ENCODE measurements at regions not wholly inside any gene's neighbourhood (a gene's known extent, or its start where the extent isn't known, plus 50 kb on each side); places are given as distances from the start of the nearest gene placed in this dataset.

DNA sequence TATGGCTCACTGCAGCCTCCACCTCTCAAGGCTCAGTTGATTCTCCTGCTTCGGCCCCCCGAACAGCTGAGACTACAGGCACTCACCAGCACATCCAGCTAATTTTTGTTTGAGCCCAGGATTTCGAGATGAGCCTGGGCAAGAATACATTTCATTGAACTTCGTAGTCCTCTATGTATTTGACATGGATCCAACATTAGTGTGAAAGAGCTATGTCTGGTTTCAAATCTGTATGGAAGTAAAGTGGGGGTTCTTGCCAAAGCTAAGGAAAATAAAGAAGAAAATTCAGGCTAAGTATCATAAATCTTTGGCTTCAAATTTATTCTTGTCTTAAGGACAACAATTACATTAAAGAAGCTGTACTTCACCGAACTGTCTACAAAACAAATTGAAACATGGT is 1291.7 kb upstream of the CRIM1 start:
- TF ChIP-seq EZH2phosphoT487 (IDR thresholded peaks at IDR 0.05) (no peak), EZH2 (IDR thresholded peaks at IDR 0.05) (no peak)
- TF ChIP-seq, protein P1, sequence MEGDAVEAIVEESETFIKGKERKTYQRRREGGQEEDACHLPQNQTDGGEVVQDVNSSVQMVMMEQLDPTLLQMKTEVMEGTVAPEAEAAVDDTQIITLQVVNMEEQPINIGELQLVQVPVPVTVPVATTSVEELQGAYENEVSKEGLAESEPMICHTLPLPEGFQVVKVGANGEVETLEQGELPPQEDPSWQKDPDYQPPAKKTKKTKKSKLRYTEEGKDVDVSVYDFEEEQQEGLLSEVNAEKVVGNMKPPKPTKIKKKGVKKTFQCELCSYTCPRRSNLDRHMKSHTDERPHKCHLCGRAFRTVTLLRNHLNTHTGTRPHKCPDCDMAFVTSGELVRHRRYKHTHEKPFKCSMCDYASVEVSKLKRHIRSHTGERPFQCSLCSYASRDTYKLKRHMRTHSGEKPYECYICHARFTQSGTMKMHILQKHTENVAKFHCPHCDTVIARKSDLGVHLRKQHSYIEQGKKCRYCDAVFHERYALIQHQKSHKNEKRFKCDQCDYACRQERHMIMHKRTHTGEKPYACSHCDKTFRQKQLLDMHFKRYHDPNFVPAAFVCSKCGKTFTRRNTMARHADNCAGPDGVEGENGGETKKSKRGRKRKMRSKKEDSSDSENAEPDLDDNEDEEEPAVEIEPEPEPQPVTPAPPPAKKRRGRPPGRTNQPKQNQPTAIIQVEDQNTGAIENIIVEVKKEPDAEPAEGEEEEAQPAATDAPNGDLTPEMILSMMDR (IDR thresholded peaks at IDR 0.05): no peak
- Histone ChIP-seq H3K9ac (no peak overlapping the region), H2AFZ (replicated peaks) (no peak overlapping the region), H3K36me3 (no peaks in the 10 kb centered on the region), H4K20me1 (ENCODE audit: low read depth) (no peaks in the 10 kb centered on the region), H3K9me3 (ENCODE audit: low read depth) (peaks cover 4% of the 10 kb centered on the region), H3F3A (ENCODE audit: low read depth) (no peaks in the 10 kb centered on the region), H3K4me1 (no peaks in the 10 kb centered on the region), H3K27me3 (no peaks in the 10 kb centered on the region), H3K4me2 (no peak overlapping the region), H3K4me3 (no peak overlapping the region), H3K79me2 (ENCODE audit: low read depth) (no peaks in the 10 kb centered on the region), H3K27ac (no peak overlapping the region)
- DNase-seq (ENCODE audit: low spot score): no peak
- Mint-ChIP-seq H3K4me1 (no peaks in the 10 kb centered on the region), H3K27me3 (ENCODE audit: insufficient read depth, low read depth) (no peaks in the 10 kb centered on the region), H3K9me3 (no peaks in the 10 kb centered on the region), H3K27ac (no peak overlapping the region), H3K36me3 (no peaks in the 10 kb centered on the region), H3K4me3 (no peak overlapping the region)

DNA sequence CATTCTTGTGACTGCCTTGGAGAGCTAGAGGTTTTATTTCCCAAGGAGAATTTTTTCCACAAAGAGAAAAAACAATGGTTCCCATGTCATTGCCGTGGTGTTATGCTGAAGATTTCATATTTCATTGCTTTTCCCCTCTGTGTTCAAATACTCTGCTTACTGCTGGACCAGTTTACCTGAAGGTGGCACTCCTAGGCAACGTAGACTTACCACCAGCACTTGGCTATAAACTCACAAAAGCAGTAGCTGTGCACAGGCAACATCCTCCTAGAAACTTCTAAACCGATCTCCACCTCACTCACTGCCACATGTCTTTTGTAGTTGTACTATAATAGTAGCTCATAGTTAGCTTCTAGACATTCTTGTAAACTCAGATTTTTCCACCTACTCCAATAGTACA is 1319.7 kb upstream of the CRIM1 start:
- H3K27ac ChIP-seq: no peak overlapping the region
- no peak for TF ChIP-seq EZH2 (IDR thresholded peaks at IDR 0.05)
- TF ChIP-seq, protein P1 (IDR thresholded peaks at IDR 0.05): peak; percentile 23
- H3K27me3 Mint-ChIP-seq (ENCODE audit: insufficient read depth, low read depth): no peaks in the 10 kb centered on the region
- H3K9ac ChIP-seq: no peak overlapping the region
- no peaks in the 10 kb centered on the region for H3K4me1 ChIP-seq
- H3K4me1 Mint-ChIP-seq: no peaks in the 10 kb centered on the region
- peak; percentile 7 for DNase-seq (ENCODE audit: low spot score)
- H3K9me3 Mint-ChIP-seq: no peaks in the 10 kb centered on the region
- H3K4me3 ChIP-seq: no peak overlapping the region
- H3K4me2 ChIP-seq: no peak overlapping the region
- H3K27ac Mint-ChIP-seq: no peak overlapping the region
- no peaks in the 10 kb centered on the region for H3K79me2 ChIP-seq (ENCODE audit: low read depth)
- no peak overlapping the region for H3K4me3 Mint-ChIP-seq
- no peaks in the 10 kb centered on the region for H3K36me3 ChIP-seq
- H3F3A ChIP-seq (ENCODE audit: low read depth): no peaks in the 10 kb centered on the region
- peak overlapping the region; percentile 47 for H2AFZ ChIP-seq (replicated peaks)
- no peaks in the 10 kb centered on the region for H4K20me1 ChIP-seq (ENCODE audit: low read depth)
- H3K36me3 Mint-ChIP-seq: no peaks in the 10 kb centered on the region
- no peaks in the 10 kb centered on the region for H3K9me3 ChIP-seq (ENCODE audit: low read depth)
- H3K27me3 ChIP-seq: no peaks in the 10 kb centered on the region

DNA sequence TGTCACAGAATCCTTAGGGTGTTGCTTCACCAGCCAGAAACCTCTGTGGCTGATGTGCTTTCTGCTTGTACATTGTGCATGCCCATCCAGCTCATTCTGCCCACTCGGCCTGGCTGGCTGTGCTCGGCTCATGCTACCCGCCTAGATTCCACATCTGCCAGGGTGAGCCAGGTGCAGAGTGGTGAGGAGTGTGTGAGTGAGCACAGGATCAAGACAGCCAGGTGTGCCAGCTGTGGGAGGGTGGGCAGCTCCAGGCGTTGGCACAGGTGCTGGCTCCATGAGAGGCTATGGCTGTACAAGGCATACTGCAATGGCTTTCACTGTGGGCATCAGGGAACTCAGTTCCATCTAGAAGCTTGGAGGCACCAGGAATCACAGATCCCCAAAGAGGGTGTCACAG is 1321.8 kb upstream of the CRIM1 start:
- H4K20me1 ChIP-seq (ENCODE audit: low read depth): no peaks in the 10 kb centered on the region
- H3K4me3 ChIP-seq: no peak overlapping the region
- Mint-ChIP-seq H3K4me3 (no peak overlapping the region), H3K9me3 (no peaks in the 10 kb centered on the region), H3K4me1 (no peaks in the 10 kb centered on the region), H3K27me3 (ENCODE audit: insufficient read depth, low read depth) (no peaks in the 10 kb centered on the region), H3K36me3 (no peaks in the 10 kb centered on the region), H3K27ac (no peak overlapping the region)
- H3K4me1 ChIP-seq: no peaks in the 10 kb centered on the region
- no peaks in the 10 kb centered on the region for H3K79me2 ChIP-seq (ENCODE audit: low read depth)
- H3F3A ChIP-seq (ENCODE audit: low read depth): no peaks in the 10 kb centered on the region
- no peak overlapping the region for H3K9ac ChIP-seq
- no peak overlapping the region for H2AFZ ChIP-seq (replicated peaks)
- H3K36me3 ChIP-seq: no peaks in the 10 kb centered on the region
- H3K27ac ChIP-seq: no peak overlapping the region
- no peaks in the 10 kb centered on the region for H3K9me3 ChIP-seq (ENCODE audit: low read depth)
- DNase-seq (ENCODE audit: low spot score): no peak
- no peak overlapping the region for H3K4me2 ChIP-seq
- TF ChIP-seq EZH2 (IDR thresholded peaks at IDR 0.05) (no peak), EZH2phosphoT487 (IDR thresholded peaks at IDR 0.05) (no peak)
- no peaks in the 10 kb centered on the region for H3K27me3 ChIP-seq

DNA sequence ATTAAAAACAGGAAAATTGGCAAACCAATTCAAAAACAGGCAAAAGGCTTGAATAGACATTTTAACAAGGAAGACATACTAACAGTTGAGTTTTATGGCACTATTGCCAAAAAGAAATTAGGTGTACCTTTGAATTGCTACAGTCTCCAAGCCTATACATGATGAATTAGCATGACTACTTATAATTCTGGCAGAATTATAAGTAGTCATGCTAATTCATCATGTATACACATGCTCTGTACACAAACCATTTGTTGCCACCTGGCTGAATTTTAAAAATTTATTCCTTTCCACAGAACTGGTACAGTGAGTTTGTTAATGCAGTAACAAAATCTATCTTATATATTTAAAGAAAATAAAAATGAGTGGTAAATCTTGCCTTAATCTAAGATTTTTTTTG is 1332.0 kb upstream of the CRIM1 start:
- Histone ChIP-seq H3F3A (ENCODE audit: low read depth) (no peaks in the 10 kb centered on the region), H3K27me3 (no peaks in the 10 kb centered on the region), H3K36me3 (no peaks in the 10 kb centered on the region), H3K4me3 (no peak overlapping the region), H3K4me2 (no peak overlapping the region), H3K79me2 (ENCODE audit: low read depth) (no peaks in the 10 kb centered on the region), H3K9me3 (ENCODE audit: low read depth) (no peaks in the 10 kb centered on the region), H3K27ac (no peak overlapping the region), H2AFZ (replicated peaks) (no peak overlapping the region), H4K20me1 (ENCODE audit: low read depth) (no peaks in the 10 kb centered on the region), H3K9ac (no peak overlapping the region), H3K4me1 (no peaks in the 10 kb centered on the region)
- no peak for DNase-seq (ENCODE audit: low spot score)
- Mint-ChIP-seq H3K27ac (no peak overlapping the region), H3K36me3 (no peaks in the 10 kb centered on the region), H3K4me1 (no peaks in the 10 kb centered on the region), H3K27me3 (ENCODE audit: insufficient read depth, low read depth) (no peaks in the 10 kb centered on the region), H3K4me3 (no peak overlapping the region), H3K9me3 (no peaks in the 10 kb centered on the region)
- TF ChIP-seq EZH2 (IDR thresholded peaks at IDR 0.05): no peak
- no peak for TF ChIP-seq EZH2phosphoT487 (IDR thresholded peaks at IDR 0.05)
- TF ChIP-seq, protein P1 (IDR thresholded peaks at IDR 0.05): no peak

Measured in neural progenitor cell (in vitro differentiated cells).